DOHH2 (cell line): ENCODE measurements at regions not wholly inside any gene's neighbourhood (a gene's known extent, or its start where the extent isn't known, plus 50 kb on each side); places are given as distances from the start of the nearest gene placed in this dataset.
"Not testable (repeated sequence)": the region's sequence is repeated elsewhere in the genome, so short reads cannot be mapped to it uniquely, and the experiment has no call there.

Experiments used
- H3F3A ChIP-seq: fragments of 200-600 bp; sonication (generic), shearing (Covaris generic); 2 replicates; pipeline ENCODE4 v1.6.0; 2016; ENCODE audit warnings: antibody characterized with exemption, mild to moderate bottlenecking; ENCODE audit not compliant: control insufficient read depth, insufficient read depth
- H3K27ac ChIP-seq: fragments of 200-600 bp; sonication (generic); 2 replicates; pipeline ENCODE4 v1.5.1; 2014; ENCODE audit warnings: low read depth, mild to moderate bottlenecking, low read length, moderate library complexity
- H3K27me3 ChIP-seq: fragments of 200-600 bp; sonication (generic); 2 replicates; pipeline ENCODE4 v1.6.1; 2014; ENCODE audit warnings: mild to moderate bottlenecking, low read length, mixed read lengths; ENCODE audit not compliant: control insufficient read depth
- H3K36me3 ChIP-seq: fragments of 200-600 bp; sonication (generic); 2 replicates; pipeline ENCODE4 v1.6.1; 2014; ENCODE audit warnings: mild to moderate bottlenecking, low read length, moderate library complexity, mixed read lengths; ENCODE audit not compliant: control insufficient read depth
- H3K4me1 ChIP-seq: fragments of 200-600 bp; sonication (generic); 2 replicates; pipeline ENCODE4 v1.6.1; 2014; ENCODE audit warnings: mild to moderate bottlenecking, low read length, mixed read lengths; ENCODE audit not compliant: control insufficient read depth
- H3K4me2 ChIP-seq: fragments of 200-600 bp; sonication (generic); 2 replicates; pipeline ENCODE4 v1.6.0; 2014; ENCODE audit warnings: mild to moderate bottlenecking, low read length, moderate library complexity
- H3K4me3 ChIP-seq: fragments of 200-600 bp; sonication (generic); 2 replicates; pipeline ENCODE4 v1.5.1; 2014; ENCODE audit warnings: mild to moderate bottlenecking, low read length, mixed read lengths
- H3K79me2 ChIP-seq: fragments of 200-600 bp; sonication (generic); 2 replicates; pipeline ENCODE4 v1.6.1; 2014; ENCODE audit warnings: mild to moderate bottlenecking, low read length, mixed read lengths; ENCODE audit not compliant: control insufficient read depth
- H3K9me2 ChIP-seq: fragments of 200-600 bp; sonication (generic); replicated peaks from 2 replicates; pipeline ENCODE4 v1.6.1; 2014; ENCODE audit warnings: mild to moderate bottlenecking, low read length, mixed read lengths; ENCODE audit not compliant: control insufficient read depth
- H3K9me3 ChIP-seq: fragments of 200-600 bp; sonication (generic); 2 replicates; pipeline ENCODE4 v1.6.1; 2014; ENCODE audit warnings: antibody characterized with exemption, low read length, mixed read lengths; ENCODE audit not compliant: control insufficient read depth, insufficient read depth
- H4K20me1 ChIP-seq: fragments of 200-600 bp; sonication (generic); 2 replicates; pipeline ENCODE4 v1.6.0; 2014; ENCODE audit warnings: low read depth, mild to moderate bottlenecking, antibody characterized with exemption, low read length, moderate library complexity; ENCODE audit not compliant: control insufficient read depth, insufficient read depth
- CTCF ChIP-seq: fragments of 200-600 bp; sonication (generic); IDR thresholded peaks from one replicate; pipeline ENCODE4 v1.5.1; 2014; ENCODE audit warnings: antibody characterized with exemption, mild to moderate bottlenecking, low read depth, low read length; ENCODE audit not compliant: poor library complexity, severe bottlenecking
- EZH2phosphoT487 ChIP-seq: fragments of 200-600 bp; sonication (generic); IDR thresholded peaks from 2 replicates; pipeline ENCODE4 v1.6.1; 2017; ENCODE audit warnings: borderline replicate concordance, mild to moderate bottlenecking, antibody characterized with exemption, low read length, moderate library complexity, mixed read lengths

GRCh38 chr14:57052705-57053302, 215.9 kb downstream of the EXOC5 start:
- TF ChIP-seq EZH2phosphoT487 (no peak), CTCF (no peak)
- Histone ChIP-seq H3K27ac (no peak overlapping the region), H4K20me1 (no peaks in the 10 kb centered on the region), H3K4me2 (no peak overlapping the region), H3F3A (no peaks in the 10 kb centered on the region), H3K36me3 (no peaks in the 10 kb centered on the region), H3K9me3 (no peaks in the 10 kb centered on the region), H3K4me1 (no peaks in the 10 kb centered on the region), H3K27me3 (no peaks in the 10 kb centered on the region), H3K9me2 (no peaks in the 10 kb centered on the region), H3K4me3 (no peak overlapping the region), H3K79me2 (no peaks in the 10 kb centered on the region)

- H3F3A ChIP-seq: no peaks in the 10 kb centered on the region
- H3K4me3 ChIP-seq: no peak overlapping the region
- no peaks in the 10 kb centered on the region for H3K27me3 ChIP-seq
- TF ChIP-seq EZH2phosphoT487 (no peak), CTCF (no peak)
- no peak overlapping the region for H3K4me2 ChIP-seq
- no peaks in the 10 kb centered on the region for H3K4me1 ChIP-seq
- no peaks in the 10 kb centered on the region for H3K36me3 ChIP-seq
- H3K79me2 ChIP-seq: no peaks in the 10 kb centered on the region
- no peaks in the 10 kb centered on the region for H3K9me2 ChIP-seq
- no peaks in the 10 kb centered on the region for H3K9me3 ChIP-seq
- H4K20me1 ChIP-seq: no peaks in the 10 kb centered on the region
- no peak overlapping the region for H3K27ac ChIP-seq
These were observed 217.1 kb downstream of the EXOC5 start for GRCh38 chr14:57051633-57052032.

- Histone ChIP-seq H3K4me2 (no peak overlapping the region), H3K27ac (no peak overlapping the region), H3K4me1 (no peaks in the 10 kb centered on the region), H3F3A (no peaks in the 10 kb centered on the region), H4K20me1 (no peaks in the 10 kb centered on the region), H3K9me3 (no peaks in the 10 kb centered on the region), H3K36me3 (no peaks in the 10 kb centered on the region), H3K79me2 (no peaks in the 10 kb centered on the region), H3K27me3 (no peaks in the 10 kb centered on the region), H3K9me2 (no peaks in the 10 kb centered on the region), H3K4me3 (no peak overlapping the region)
- TF ChIP-seq CTCF: no peak
- TF ChIP-seq EZH2phosphoT487: no peak
These were observed 218.9 kb downstream of the EXOC5 start for GRCh38 chr14:57049848-57050247.

- Histone ChIP-seq H3K79me2 (no peaks in the 10 kb centered on the region), H3K4me1 (no peaks in the 10 kb centered on the region), H3K4me2 (no peak overlapping the region), H3K9me2 (no peaks in the 10 kb centered on the region), H3K27me3 (no peaks in the 10 kb centered on the region), H3K36me3 (no peaks in the 10 kb centered on the region), H4K20me1 (no peaks in the 10 kb centered on the region), H3K9me3 (no peaks in the 10 kb centered on the region), H3K4me3 (no peak overlapping the region), H3F3A (no peaks in the 10 kb centered on the region), H3K27ac (no peak overlapping the region)
- TF ChIP-seq EZH2phosphoT487 (no peak), CTCF (no peak)
These were observed 222.5 kb downstream of the EXOC5 start for GRCh38 chr14:57046175-57046574.

GRCh38 chr14:57044101-57044973, 224.4 kb downstream of the EXOC5 start:
- not testable (repeated sequence) for H3K27ac ChIP-seq, H3K4me3 ChIP-seq, H3K9me3 ChIP-seq, H3K4me1 ChIP-seq, H4K20me1 ChIP-seq, H3K27me3 ChIP-seq, H3F3A ChIP-seq, H3K79me2 ChIP-seq, H3K36me3 ChIP-seq, H3K9me2 ChIP-seq, H3K4me2 ChIP-seq
